OCI-LY1 (cell line): ENCODE measurements at regions not wholly inside any gene's neighbourhood (a gene's known extent, or its start where the extent isn't known, plus 50 kb on each side); places are given as distances from the start of the nearest gene placed in this dataset.

ENCODE experiments used
- H2AFZ ChIP-seq: fragments of 200-600 bp; sonication (generic), shearing (Covaris generic); 2 replicates; pipeline ENCODE4 v1.6.0; 2014; ENCODE audit warnings: antibody characterized with exemption, mild to moderate bottlenecking, low read length
- H3F3A ChIP-seq: fragments of 200-600 bp; sonication (generic), shearing (Covaris generic); 2 replicates; pipeline ENCODE4 v1.6.0; 2014; ENCODE audit warnings: mild to moderate bottlenecking, antibody characterized with exemption, low read length, moderate library complexity; ENCODE audit not compliant: insufficient read depth
- H3K27ac ChIP-seq: fragments of 200-600 bp; sonication (generic); 2 replicates; pipeline ENCODE4 v1.5.1; 2014; ENCODE audit warnings: low read length, mixed run types, mild to moderate bottlenecking, low read depth; ENCODE audit not compliant: poor library complexity, severe bottlenecking
- H3K27me3 ChIP-seq: fragments of 200-600 bp; sonication (generic); 2 replicates; pipeline ENCODE4 v1.6.0; 2014; ENCODE audit warnings: antibody characterized with exemption, mild to moderate bottlenecking, low read length, moderate library complexity; ENCODE audit not compliant: insufficient read depth
- H3K36me3 ChIP-seq: fragments of 200-600 bp; sonication (generic); 2 replicates; pipeline ENCODE4 v1.6.1; 2014; ENCODE audit warnings: mild to moderate bottlenecking, antibody characterized with exemption, low read length, moderate library complexity, mixed read lengths; ENCODE audit not compliant: insufficient read depth
- H3K4me1 ChIP-seq: fragments of 200-600 bp; sonication (generic); 2 replicates; pipeline ENCODE4 v1.5.1; 2014; ENCODE audit warnings: mild to moderate bottlenecking, low read length, moderate library complexity; ENCODE audit not compliant: insufficient read depth, severe bottlenecking
- H3K4me2 ChIP-seq: fragments of 200-600 bp; sonication (generic), shearing (Covaris generic); 2 replicates; pipeline ENCODE4 v1.6.1; 2014; ENCODE audit warnings: low read length
- H3K4me3 ChIP-seq: fragments of 200-600 bp; sonication (generic); 2 replicates; pipeline ENCODE4 v1.5.1; 2014; ENCODE audit warnings: low read length, low read depth, mild to moderate bottlenecking, mixed read lengths; ENCODE audit not compliant: poor library complexity, severe bottlenecking
- H3K79me2 ChIP-seq: fragments of 200-600 bp; shearing (Covaris generic); 2 replicates; pipeline ENCODE4 v1.6.1; 2016; ENCODE audit warnings: mixed run types, low read length, mixed read lengths; ENCODE audit not compliant: insufficient read depth
- H3K9ac ChIP-seq: fragments of 200-600 bp; sonication (generic), shearing (Covaris generic); 2 replicates; pipeline ENCODE4 v1.6.1; 2014; ENCODE audit warnings: mild to moderate bottlenecking, low read length, mixed read lengths
- H3K9me2 ChIP-seq: fragments of 200-600 bp; sonication (generic), shearing (Covaris generic); 2 replicates; pipeline ENCODE4 v1.6.1; 2014; ENCODE audit warnings: low read depth, mild to moderate bottlenecking, low read length, mixed read lengths
- H3K9me3 ChIP-seq: fragments of 200-600 bp; shearing (Covaris generic); 2 replicates; pipeline ENCODE4 v1.6.1; 2014; ENCODE audit warnings: low read length, mixed read lengths
- H4K20me1 ChIP-seq: fragments of 200-600 bp; sonication (generic), shearing (Covaris generic); 2 replicates; pipeline ENCODE4 v1.6.0; 2016; ENCODE audit warnings: mild to moderate bottlenecking, low read length; ENCODE audit not compliant: insufficient read depth
- CTCF ChIP-seq: fragments of 200-600 bp; sonication (generic), shearing (Covaris generic); IDR thresholded peaks from 2 replicates; pipeline ENCODE4 v1.5.1; 2017; ENCODE audit warnings: mild to moderate bottlenecking, antibody characterized with exemption, low read length, moderate library complexity, mixed read lengths
- EZH2 ChIP-seq: fragments of 200-600 bp; sonication (generic), shearing (Covaris generic); IDR thresholded peaks from 2 replicates; pipeline ENCODE4 v1.8.0; 2017; ENCODE audit warnings: borderline replicate concordance, mixed run types, mild to moderate bottlenecking, antibody characterized with exemption, low read length, moderate library complexity, mixed read lengths

DNA sequence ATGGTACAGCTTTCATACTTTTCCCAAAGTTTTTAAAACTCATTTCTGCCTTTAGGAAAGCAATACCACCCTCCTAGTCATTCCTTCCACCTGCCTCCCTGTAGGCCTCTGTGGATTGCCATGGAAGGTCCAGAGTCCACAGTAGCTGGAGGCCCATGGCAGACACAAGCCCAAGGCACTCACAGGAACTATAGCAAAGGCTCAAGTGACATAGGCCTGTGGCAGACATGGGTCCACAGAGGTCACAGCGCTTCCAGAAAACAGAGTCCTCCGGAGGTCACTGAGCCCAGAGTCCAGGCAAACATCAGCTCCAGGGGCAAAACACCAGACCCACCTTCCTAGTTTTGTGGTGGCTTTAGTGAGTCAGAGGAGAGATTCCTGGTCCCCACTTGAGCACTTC, 147.6 kb upstream of the ATP6AP2 start:
- Histone ChIP-seq H3K27me3 (no peaks in the 10 kb centered on the region), H4K20me1 (no peaks in the 10 kb centered on the region), H3K27ac (no peak overlapping the region), H3K9ac (no peak overlapping the region), H2AFZ (no peak overlapping the region), H3K36me3 (no peaks in the 10 kb centered on the region), H3F3A (no peaks in the 10 kb centered on the region), H3K4me1 (no peaks in the 10 kb centered on the region), H3K9me3 (no peaks in the 10 kb centered on the region), H3K9me2 (no peaks in the 10 kb centered on the region), H3K4me2 (no peak overlapping the region), H3K4me3 (no peak overlapping the region), H3K79me2 (no peaks in the 10 kb centered on the region)
- TF ChIP-seq EZH2 (no peak), CTCF (no peak)

DNA sequence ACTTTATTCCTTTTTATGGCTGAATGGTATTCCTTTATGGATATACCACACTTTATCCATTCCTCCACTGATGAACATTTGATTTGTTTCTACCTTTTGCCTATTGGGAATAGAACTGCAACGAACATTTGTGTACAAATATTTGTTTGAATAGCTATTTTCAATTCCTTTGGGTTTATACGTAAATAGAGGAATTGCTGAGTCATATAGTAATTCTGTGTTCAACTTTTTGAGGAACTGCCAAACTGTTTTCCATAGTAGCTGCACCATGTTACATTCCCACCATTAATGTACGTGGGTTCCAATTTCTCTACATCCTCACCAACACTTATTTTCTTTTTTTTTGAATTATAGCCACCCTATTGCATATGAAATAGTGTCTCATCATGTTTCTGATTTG, 156.5 kb upstream of the ATP6AP2 start:
- Histone ChIP-seq H3K9ac (no peak overlapping the region), H3K4me2 (no peak overlapping the region), H3K27ac (no peak overlapping the region), H3K4me3 (no peak overlapping the region), H3K4me1 (no peaks in the 10 kb centered on the region), H2AFZ (no peak overlapping the region), H3K27me3 (no peaks in the 10 kb centered on the region), H3F3A (no peaks in the 10 kb centered on the region), H3K36me3 (no peaks in the 10 kb centered on the region), H3K9me2 (no peaks in the 10 kb centered on the region), H4K20me1 (no peaks in the 10 kb centered on the region), H3K79me2 (no peaks in the 10 kb centered on the region), H3K9me3 (no peaks in the 10 kb centered on the region)
- TF ChIP-seq EZH2 (no peak), CTCF (no peak)

- no peaks in the 10 kb centered on the region for H3K79me2 ChIP-seq
- H3K4me3 ChIP-seq, result no peak overlapping the region
- H3K9ac ChIP-seq, result no peak overlapping the region
- H3K9me2 ChIP-seq, result no peaks in the 10 kb centered on the region
- no peak overlapping the region for H2AFZ ChIP-seq
- H3K4me1 ChIP-seq, result no peaks in the 10 kb centered on the region
- no peaks in the 10 kb centered on the region for H3K27me3 ChIP-seq
- H3K4me2 ChIP-seq, result no peak overlapping the region
- H4K20me1 ChIP-seq, result no peaks in the 10 kb centered on the region
- no peaks in the 10 kb centered on the region for H3K36me3 ChIP-seq
- H3K9me3 ChIP-seq, result no peaks in the 10 kb centered on the region
- TF ChIP-seq EZH2, result no peak
- TF ChIP-seq CTCF, result no peak
- no peaks in the 10 kb centered on the region for H3F3A ChIP-seq
- no peak overlapping the region for H3K27ac ChIP-seq
These were observed 157.5 kb upstream of the ATP6AP2 start for GRCh38 chrX:40423299-40423698.
